SW 1271 (cell line): ENCODE measurements at regions not wholly inside any gene's neighbourhood (a gene's known extent, or its start where the extent isn't known, plus 50 kb on each side); places are given as distances from the start of the nearest gene placed in this dataset.
"Not testable (repeated sequence)": the region's sequence is repeated elsewhere in the genome, so short reads cannot be mapped to it uniquely, and the experiment has no call there.

Source experiments
- DNase-seq, 2 experiments: peaks; one replicate each; lab custom pipeline; 2025; lab: John Stamatoyannopoulos, UW

GRCh38 chr4:146073517-146073916 is 102.0 kb upstream of the LSM6 start:
- DNase-seq: no peak

GRCh38 chr4:146072376-146072775 is 103.1 kb upstream of the LSM6 start:
- no peak for DNase-seq

GRCh38 chr4:146071390-146071789 is 104.1 kb upstream of the LSM6 start:
- no peak for DNase-seq

GRCh38 chr4:146063143-146063542 is 112.4 kb upstream of the LSM6 start:
- DNase-seq: no peak

- DNase-seq: no peak
Measured at GRCh38 chr4:146062340-146062739, 113.2 kb upstream of the LSM6 start.

- no peak for DNase-seq
Measured at GRCh38 chr4:146061610-146062334, 113.7 kb upstream of the LSM6 start.

GRCh38 chr4:146059865-146060264 is 115.7 kb upstream of the LSM6 start:
- DNase-seq: no peak

GRCh38 chr4:146059151-146059550 is 116.4 kb upstream of the LSM6 start:
- DNase-seq: no peak

- DNase-seq: no peak
Measured at GRCh38 chr4:146058531-146058930, 117.0 kb upstream of the LSM6 start.

- DNase-seq: no peak
Measured at GRCh38 chr4:146054676-146055075, 116.1 kb upstream of the ZNF827 start.

- no peak for DNase-seq
Measured at GRCh38 chr4:146053891-146054290, 115.3 kb upstream of the ZNF827 start.

- DNase-seq: no peak
Measured at GRCh38 chr4:146051728-146052391, 113.2 kb upstream of the ZNF827 start.

- no peak for DNase-seq
Measured at GRCh38 chr4:146051223-146051622, 112.6 kb upstream of the ZNF827 start.

- no peak for DNase-seq
Measured at GRCh38 chr4:146049802-146050201, 111.2 kb upstream of the ZNF827 start.

- not testable (repeated sequence) for DNase-seq
Measured at GRCh38 chr4:146047768-146048167, 109.1 kb upstream of the ZNF827 start.

GRCh38 chr4:146041139-146042004 is 102.7 kb upstream of the ZNF827 start:
- DNase-seq: no peak

- DNase-seq: no peak
Measured at GRCh38 chr4:146040623-146041022, 102.0 kb upstream of the ZNF827 start.

- no peak for DNase-seq
Measured at GRCh38 chr4:146033149-146033548, 94.5 kb upstream of the ZNF827 start.

GRCh38 chr4:146032234-146032860 is 93.7 kb upstream of the ZNF827 start:
- no peak for DNase-seq

- no peak for DNase-seq
Measured at GRCh38 chr4:146029939-146030710, 91.5 kb upstream of the ZNF827 start.

- DNase-seq: no peak
Measured at GRCh38 chr4:146029147-146029546, 90.5 kb upstream of the ZNF827 start.

- no peak for DNase-seq
Measured at GRCh38 chr4:146027761-146028160, 89.1 kb upstream of the ZNF827 start.
